Spleen (tissue), 7 donors: ENCODE measurements at regions not wholly inside any gene's neighbourhood (a gene's known extent, or its start where the extent isn't known, plus 50 kb on each side); places are given as distances from the start of the nearest gene placed in this dataset.

Experiments
- CTCF ChIP-seq, 11 experiments: fragments of 200-600 bp in 7 of 11; fragments of 450-650 bp in 4 of 11; sonication (generic) in 4 of 11; IDR thresholded peaks in 8 of 11; conservative IDR thresholded peaks in 3 of 11; 1 replicate in 7 of 11; 2 replicates in 4 of 11; pipeline versions ENCODE4 v1.4.0 to v1.8.0; 2016 to 2021; ENCODE audit warnings: antibody characterized with exemption in 11 of 11, inconsistent platforms in 4 of 11, mild to moderate bottlenecking in 1 of 11
- POLR2AphosphoS5 ChIP-seq, 3 donors: sonication (generic); formaldehyde crosslinking; IDR thresholded peaks; one replicate each; pipeline ENCODE4 v1.5.1; 2017; ENCODE audit warnings: antibody characterized with exemption in 3 of 3
- donor health status: DM: no; HTN: no; CAD: no; lungs with moderate emphysema.
- donor health status: DM: no; HTN: no; CAD: no.
- donor health status: DM: no; HTN: no; CAD: no.

GRCh38 chr5:29054694-29055093 lies 2016.3 kb upstream of the CDH9 start:
- TF ChIP-seq CTCF (IDR thresholded peaks at IDR 0.05 in 8 of 11, conservative IDR thresholded peaks at IDR 0.05 in 3 of 11) (no peak), POLR2AphosphoS5 (IDR thresholded peaks at IDR 0.05) (no peak)
